Neuronal stem cell (in vitro differentiated cells): ENCODE measurements at regions not wholly inside any gene's neighbourhood (a gene's known extent, or its start where the extent isn't known, plus 50 kb on each side); places are given as distances from the start of the nearest gene placed in this dataset.
"Not testable (repeated sequence)": the region's sequence is repeated elsewhere in the genome, so short reads cannot be mapped to it uniquely, and the experiment has no call there.

Source experiments
- DNase-seq: peaks from one replicate; pipeline ENCODE4 v3.0.0-alpha.2; 2013; ENCODE audit warnings: low spot score
- H2AFZ ChIP-seq: one replicate; pipeline ENCODE4 v1.6.1; 2013; ENCODE audit warnings: mild to moderate bottlenecking, low read length, inconsistent platforms
- H2AK5ac ChIP-seq: 2 replicates; pipeline ENCODE4 v1.6.1; 2013; ENCODE audit warnings: low read depth, mild to moderate bottlenecking, inconsistent platforms, low read length, moderate library complexity, mixed read lengths
- H2BK120ac ChIP-seq: 2 replicates; pipeline ENCODE4 v1.6.1; 2013; ENCODE audit warnings: low read depth, mild to moderate bottlenecking, inconsistent platforms, low read length, moderate library complexity, mixed read lengths
- H2BK12ac ChIP-seq: one replicate; pipeline ENCODE4 v1.6.1; 2013; ENCODE audit warnings: low read length, inconsistent platforms
- H2BK15ac ChIP-seq: 2 replicates; pipeline ENCODE4 v1.6.1; 2013; ENCODE audit warnings: mild to moderate bottlenecking, low read length, inconsistent platforms, mixed read lengths
- H2BK5ac ChIP-seq: one replicate; pipeline ENCODE4 v1.6.1; 2013; ENCODE audit warnings: inconsistent platforms, mild to moderate bottlenecking, low read length, moderate library complexity
- H3K14ac ChIP-seq: one replicate; pipeline ENCODE4 v1.6.1; 2013; ENCODE audit warnings: low read length, inconsistent platforms
- H3K18ac ChIP-seq: 2 replicates; pipeline ENCODE4 v1.6.1; 2013; ENCODE audit warnings: low read length, inconsistent platforms
- H3K23ac ChIP-seq: 2 replicates; pipeline ENCODE4 v1.6.1; 2013; ENCODE audit warnings: low read depth, mild to moderate bottlenecking, mixed read lengths, low read length, inconsistent platforms; ENCODE audit not compliant: poor library complexity
- H3K27ac ChIP-seq: replicated peaks from 3 replicates; pipeline ENCODE4 v1.5.1; 2013; ENCODE audit warnings: low read length, inconsistent platforms
- H3K27me3 ChIP-seq, 3 experiments: 2 replicates each; pipeline ENCODE4 v1.6.1; 2013; ENCODE audit warnings: low read length in 3 of 3, mild to moderate bottlenecking in 2 of 3, inconsistent platforms in 1 of 3, low read depth in 1 of 3, mixed read lengths in 1 of 3, moderate library complexity in 1 of 3; ENCODE audit not compliant: control insufficient read depth in 3 of 3, insufficient read depth in 3 of 3
- H3K36me3 ChIP-seq, 2 donors: replicated peaks in 1 of 2; 2 replicates each; pipeline ENCODE4 v1.6.1; 2013; ENCODE audit warnings: low read length in 2 of 2; ENCODE audit not compliant: control insufficient read depth in 2 of 2, insufficient read depth in 2 of 2
- H3K4ac ChIP-seq: 2 replicates; pipeline ENCODE4 v1.6.1; 2013; ENCODE audit warnings: inconsistent platforms, mild to moderate bottlenecking, low read length, moderate library complexity
- H3K4me1 ChIP-seq, 2 donors: 1 replicate in 1 of 2; 2 replicates in 1 of 2; pipeline ENCODE4 v1.6.1; 2013; ENCODE audit warnings: low read length in 2 of 2, low read depth in 1 of 2; ENCODE audit not compliant: control insufficient read depth in 2 of 2, insufficient read depth in 1 of 2
- H3K4me2 ChIP-seq: one replicate; pipeline ENCODE4 v1.6.1; 2013; ENCODE audit warnings: mild to moderate bottlenecking, low read length, inconsistent platforms; ENCODE audit not compliant: insufficient read depth, poor library complexity, severe bottlenecking
- H3K4me3 ChIP-seq, 2 donors: 2 replicates each; pipeline ENCODE4 v1.5.1; 2013; ENCODE audit warnings: low read length in 2 of 2, mild to moderate bottlenecking in 2 of 2, inconsistent platforms in 1 of 2, moderate library complexity in 1 of 2
- H3K79me1 ChIP-seq: one replicate; pipeline ENCODE4 v1.6.1; 2013; ENCODE audit warnings: low read depth, mild to moderate bottlenecking, inconsistent platforms, low read length, moderate library complexity
- H3K9ac ChIP-seq: one replicate; pipeline ENCODE4 v1.6.1; 2013; ENCODE audit warnings: mild to moderate bottlenecking, low read depth, low read length, inconsistent platforms; ENCODE audit not compliant: poor library complexity
- H3K9me3 ChIP-seq, 2 donors: replicated peaks in 1 of 2; 2 replicates each; pipeline versions ENCODE3 to v1.6.1; 2013; ENCODE audit warnings: low read length in 2 of 2, mild to moderate bottlenecking in 2 of 2, inconsistent platforms in 1 of 2, low read depth in 1 of 2, mixed read lengths in 1 of 2, moderate library complexity in 1 of 2; ENCODE audit not compliant: control insufficient read depth in 2 of 2, insufficient read depth in 1 of 2
- H4K8ac ChIP-seq: one replicate; pipeline ENCODE4 v1.6.1; 2013; ENCODE audit warnings: low read depth, mild to moderate bottlenecking, inconsistent platforms, low read length, moderate library complexity
- H4K91ac ChIP-seq: one replicate; pipeline ENCODE4 v1.6.1; 2013; ENCODE audit warnings: low read length, low read depth, mild to moderate bottlenecking, inconsistent platforms; ENCODE audit not compliant: poor library complexity
- WGBS, 2 donors: extraction: QIAGEN DNeasy Blood & Tissue Kit; methylation state at CpG; one replicate each; pipeline ENCODE4 v1.1.7; 2013; ENCODE audit warnings: missing lambda C conversion rate in 2 of 2, mixed read lengths in 1 of 2; ENCODE audit not compliant: insufficient read length in 2 of 2, insufficient replicate concordance in 1 of 2; ENCODE audit errors: extremely low coverage in 2 of 2; 5-methylcytosine and 5-hydroxymethylcytosine counted together

- not testable (repeated sequence) for H3K4me1 ChIP-seq, H3K4me2 ChIP-seq, H2AFZ ChIP-seq, H3K18ac ChIP-seq, H2BK5ac ChIP-seq, H3K27ac ChIP-seq, H3K4me3 ChIP-seq, H3K14ac ChIP-seq, H3K9ac ChIP-seq, H3K36me3 ChIP-seq, H4K91ac ChIP-seq, H3K79me1 ChIP-seq, H2BK120ac ChIP-seq, H4K8ac ChIP-seq, H2AK5ac ChIP-seq, H3K23ac ChIP-seq, H2BK12ac ChIP-seq, DNase-seq, H3K27me3 ChIP-seq, H3K4ac ChIP-seq, H3K9me3 ChIP-seq, H2BK15ac ChIP-seq
- WGBS, 2 donors = no CpG with 5 or more reads among the region's 5 CpGs
Observed at GRCh38 chr21:13318718-13319117, 290.9 kb upstream of the POTED start.

- not testable (repeated sequence) for H3K4me2 ChIP-seq, H3K9me3 ChIP-seq, H3K18ac ChIP-seq, H2BK15ac ChIP-seq, H3K4me3 ChIP-seq, H3K27me3 ChIP-seq, H3K14ac ChIP-seq, H3K4me1 ChIP-seq, H3K23ac ChIP-seq, H3K36me3 ChIP-seq, H3K4ac ChIP-seq, H2AFZ ChIP-seq, H2BK5ac ChIP-seq, H2BK12ac ChIP-seq, H4K91ac ChIP-seq, H3K79me1 ChIP-seq, DNase-seq, H2AK5ac ChIP-seq, H3K9ac ChIP-seq, H2BK120ac ChIP-seq, H3K27ac ChIP-seq, H4K8ac ChIP-seq
Observed at GRCh38 chr21:13321919-13322318, 287.7 kb upstream of the POTED start.

DNA sequence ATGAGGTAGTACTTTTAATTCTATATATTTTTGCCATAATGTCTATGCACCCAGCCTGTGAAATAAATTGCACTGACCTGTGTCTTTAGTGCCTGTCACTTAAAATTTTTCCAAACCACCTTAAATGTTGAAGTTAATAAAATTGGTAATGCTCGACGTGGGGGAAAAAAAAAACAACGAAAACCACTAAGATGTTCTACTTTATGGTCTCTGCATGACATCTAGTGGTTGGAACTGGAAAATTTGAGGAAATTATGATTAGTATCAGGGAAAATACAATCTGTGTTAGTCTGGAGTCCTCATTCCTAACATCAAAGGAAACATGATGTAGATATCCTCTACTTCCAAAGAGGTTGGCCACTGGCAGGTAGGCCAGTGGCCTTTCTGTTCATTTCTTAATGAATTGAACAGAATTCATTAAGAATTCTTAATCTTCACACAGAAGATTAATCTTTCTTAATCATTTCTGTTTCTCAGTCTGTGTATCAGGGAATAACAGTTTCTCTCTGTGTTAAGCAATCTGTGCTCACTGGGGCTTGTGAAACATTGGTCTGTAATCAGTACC, 268.8 kb upstream of the POTED start:
- H2BK15ac ChIP-seq, H3K36me3 ChIP-seq, H2BK5ac ChIP-seq, H3K4me2 ChIP-seq, H2BK120ac ChIP-seq, H3K18ac ChIP-seq, H3K9ac ChIP-seq, H2AK5ac ChIP-seq, H3K79me1 ChIP-seq, H3K4me1 ChIP-seq, H4K91ac ChIP-seq, H2AFZ ChIP-seq, H3K9me3 ChIP-seq, H4K8ac ChIP-seq, H3K27me3 ChIP-seq, DNase-seq, H2BK12ac ChIP-seq, H3K4ac ChIP-seq, H3K14ac ChIP-seq, H3K4me3 ChIP-seq, H3K23ac ChIP-seq, H3K27ac ChIP-seq: not testable (repeated sequence)
- no CpG with 5 or more reads among the region's 3 CpGs for WGBS, 2 donors

DNA sequence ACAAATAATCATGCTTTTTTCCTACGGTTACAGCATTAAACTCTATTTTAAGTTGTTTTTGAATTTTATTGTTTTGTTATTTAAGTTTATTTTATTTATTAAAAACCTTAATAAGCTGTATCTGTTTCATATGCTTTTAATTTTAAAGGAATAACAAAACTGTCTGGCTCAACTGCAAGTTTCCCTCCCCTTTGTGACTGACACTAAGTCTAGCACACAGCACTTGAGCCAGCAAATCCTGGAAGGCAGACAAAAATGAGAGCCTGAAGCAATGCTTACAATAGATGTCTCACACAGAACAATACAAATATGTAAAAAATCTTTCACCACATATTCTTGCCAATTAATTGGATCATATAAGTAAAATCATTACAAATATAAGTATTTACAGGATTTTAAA, 258.1 kb upstream of the POTED start:
- not testable (repeated sequence) for H3K79me1 ChIP-seq, H3K18ac ChIP-seq, H3K4me1 ChIP-seq, H3K9me3 ChIP-seq, DNase-seq, H2AFZ ChIP-seq, H3K9ac ChIP-seq, H3K4me3 ChIP-seq, H2BK120ac ChIP-seq, H3K27me3 ChIP-seq, H3K4me2 ChIP-seq, H3K36me3 ChIP-seq, H4K8ac ChIP-seq, H2BK12ac ChIP-seq, H3K23ac ChIP-seq, H4K91ac ChIP-seq, H3K27ac ChIP-seq, H3K4ac ChIP-seq, H2BK5ac ChIP-seq, H2AK5ac ChIP-seq, H2BK15ac ChIP-seq, H3K14ac ChIP-seq
- WGBS, 2 donors = no CpG with 5 or more reads among the region's 1 CpG
